ENCODE measurements at regions not wholly inside any gene's neighbourhood (a gene's known extent, or its start where the extent isn't known, plus 50 kb on each side); places are given as distances from the start of the nearest gene placed in this dataset.
"Not testable (repeated sequence)": the region's sequence is repeated elsewhere in the genome, so short reads cannot be mapped to it uniquely, and the experiment has no call there.

GRCh38 chr18:62629031-62629430 is 86.3 kb upstream of the PHLPP1 start:
- no peak for DNase-seq

GRCh38 chr18:62631173-62631572 is 84.2 kb upstream of the PHLPP1 start:
- no peak for DNase-seq

GRCh38 chr18:62632788-62633455 is 82.4 kb upstream of the PHLPP1 start:
- DNase-seq = no peak

- no peak for DNase-seq
Measured at GRCh38 chr18:62634458-62634857, 80.9 kb upstream of the PHLPP1 start.

- DNase-seq = no peak
Measured at GRCh38 chr18:62634979-62635630, 80.2 kb upstream of the PHLPP1 start.

GRCh38 chr18:62637403-62637802 is 77.9 kb upstream of the PHLPP1 start:
- no peak for DNase-seq

- no peak for DNase-seq
Measured at GRCh38 chr18:62637807-62638687, 77.3 kb upstream of the PHLPP1 start.

GRCh38 chr18:62643181-62643580 is 72.2 kb upstream of the PHLPP1 start:
- no peak for DNase-seq

- no peak for DNase-seq
Measured at GRCh38 chr18:62644773-62645172, 70.6 kb upstream of the PHLPP1 start.

GRCh38 chr18:62647179-62647578 is 68.2 kb upstream of the PHLPP1 start:
- DNase-seq = no peak

- no peak for DNase-seq
Measured at GRCh38 chr18:62648045-62648678, 67.2 kb upstream of the PHLPP1 start.

GRCh38 chr18:62651276-62652056 is 63.9 kb upstream of the PHLPP1 start:
- no peak for DNase-seq

- not testable (repeated sequence) for DNase-seq
Measured at GRCh38 chr18:62652057-62652629, 63.2 kb upstream of the PHLPP1 start.

GRCh38 chr18:62655520-62656219 is 59.7 kb upstream of the PHLPP1 start:
- DNase-seq = no peak

GRCh38 chr18:62658028-62658427 is 57.3 kb upstream of the PHLPP1 start:
- no peak for DNase-seq

GRCh38 chr18:62659698-62660097 is 55.6 kb upstream of the PHLPP1 start:
- no peak for DNase-seq

- no peak for DNase-seq
Measured at GRCh38 chr18:62660691-62661090, 54.6 kb upstream of the PHLPP1 start.

GRCh38 chr18:62663731-62664336 is 51.5 kb upstream of the PHLPP1 start:
- peak; percentile 60 for DNase-seq

GRCh38 chr18:62664414-62664813 is 50.9 kb upstream of the PHLPP1 start:
- no peak for DNase-seq

GRCh38 chr18:62665188-62665587 is 50.2 kb upstream of the PHLPP1 start:
- no peak for DNase-seq
